ELF-1 (cell line): ENCODE measurements at regions not wholly inside any gene's neighbourhood (a gene's known extent, or its start where the extent isn't known, plus 50 kb on each side); places are given as distances from the start of the nearest gene placed in this dataset.
"Not testable (repeated sequence)": the region's sequence is repeated elsewhere in the genome, so short reads cannot be mapped to it uniquely, and the experiment has no call there.

Source experiments
- DNase-seq: peaks from one replicate; pipeline ENCODE4 v3.0.0-alpha.2; 2016; ENCODE audit warnings: low read depth, low spot score

DNA sequence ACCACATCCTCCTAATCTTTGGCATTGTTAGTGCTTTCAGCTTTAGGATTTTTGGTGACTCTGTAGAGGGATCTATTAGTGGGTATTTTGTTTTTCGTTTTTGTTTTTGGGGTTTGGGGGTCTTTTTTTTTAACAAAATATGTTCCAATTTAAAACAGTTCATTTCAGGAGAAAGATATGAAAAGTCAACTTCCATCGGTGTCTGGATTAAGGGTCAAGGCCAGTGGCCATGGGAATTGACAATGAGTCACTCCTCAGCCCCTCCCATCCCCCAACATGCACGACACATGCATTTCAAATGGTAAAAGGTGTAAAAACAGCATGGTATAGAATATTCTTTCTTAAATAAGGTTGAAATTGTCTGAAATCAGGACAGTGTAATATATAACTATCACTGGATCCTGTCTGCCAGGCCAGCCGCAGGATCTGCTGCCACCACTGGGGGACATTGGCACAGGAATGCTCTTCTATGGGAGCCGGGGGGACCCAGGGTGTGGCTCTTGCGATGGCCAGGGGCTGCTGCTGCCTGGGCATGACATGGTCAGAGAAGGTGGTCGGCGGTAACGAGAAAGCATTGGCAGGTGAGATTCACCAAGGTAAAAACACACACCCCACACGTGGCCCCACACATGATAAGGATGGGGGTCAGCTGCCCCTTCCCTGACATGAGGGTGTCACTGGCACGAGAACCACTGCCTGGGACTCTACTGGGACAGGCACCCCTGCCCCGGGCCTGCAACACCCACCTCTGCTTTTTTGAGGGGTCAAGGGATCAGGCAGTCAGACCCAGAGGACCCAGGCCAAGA lies 126.2 kb upstream of the KCTD7 start:
- no peak for DNase-seq

DNA sequence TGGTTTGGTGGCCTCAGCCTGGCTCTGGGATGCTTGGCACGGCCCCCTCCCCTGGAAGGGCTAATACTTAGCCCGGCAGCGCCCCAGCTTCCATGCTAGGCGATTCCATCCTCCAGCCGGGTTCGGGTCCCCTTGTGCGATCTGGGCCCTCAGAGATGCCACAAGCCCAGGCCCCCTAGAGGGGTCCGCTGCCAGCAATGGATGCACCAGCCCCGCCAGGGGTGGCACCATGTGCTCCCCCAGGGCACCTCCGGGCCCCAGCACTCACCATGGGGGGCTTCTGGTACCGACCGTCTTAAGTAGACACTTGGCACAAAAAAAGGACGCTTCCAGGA lies 125.7 kb upstream of the KCTD7 start:
- DNase-seq = no peak

DNA sequence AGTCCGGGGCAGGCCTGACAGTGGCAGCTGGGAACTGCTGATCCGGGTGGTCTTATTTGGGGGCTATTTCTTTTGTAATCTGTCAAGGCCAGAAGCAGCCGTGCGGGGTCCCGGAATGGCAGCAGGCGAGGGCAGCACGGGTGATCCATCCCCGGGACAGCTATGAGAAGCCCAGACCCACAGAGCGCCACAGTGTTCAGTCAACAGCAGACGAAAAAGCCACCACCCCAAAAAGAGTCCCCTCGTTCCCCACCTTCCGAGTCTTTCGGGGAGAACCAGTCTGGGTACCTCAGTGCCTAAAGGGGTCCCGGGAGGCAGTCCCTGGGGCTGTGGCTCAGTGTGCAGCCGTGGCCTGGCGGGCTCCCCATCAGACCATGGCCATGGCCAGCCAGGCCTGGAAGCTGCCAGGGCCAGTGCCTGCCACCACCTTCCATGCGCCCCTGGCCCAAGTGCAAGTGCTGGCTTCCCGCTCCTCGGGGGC lies 125.1 kb upstream of the KCTD7 start:
- DNase-seq = no peak

DNA sequence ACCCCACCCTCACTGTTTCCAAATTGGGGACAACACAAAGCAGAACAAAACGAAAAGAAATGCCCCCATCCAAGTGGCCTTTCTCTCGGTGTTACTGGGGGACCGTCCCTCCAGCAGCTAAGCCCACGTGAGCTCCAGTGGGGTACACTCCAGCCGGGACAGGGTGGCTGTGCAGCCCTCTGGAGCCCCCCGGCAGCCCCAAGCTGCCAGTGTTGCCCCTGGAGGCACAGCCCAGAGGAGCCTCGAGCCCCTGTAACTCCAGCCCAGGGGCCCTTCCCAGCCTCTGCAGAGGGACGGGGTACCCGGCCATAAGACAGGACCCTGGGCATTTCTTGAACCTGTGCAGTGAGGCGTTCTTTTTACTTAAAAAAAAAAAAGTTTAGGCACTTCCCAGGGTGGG lies 124.5 kb upstream of the KCTD7 start:
- no peak for DNase-seq

DNA sequence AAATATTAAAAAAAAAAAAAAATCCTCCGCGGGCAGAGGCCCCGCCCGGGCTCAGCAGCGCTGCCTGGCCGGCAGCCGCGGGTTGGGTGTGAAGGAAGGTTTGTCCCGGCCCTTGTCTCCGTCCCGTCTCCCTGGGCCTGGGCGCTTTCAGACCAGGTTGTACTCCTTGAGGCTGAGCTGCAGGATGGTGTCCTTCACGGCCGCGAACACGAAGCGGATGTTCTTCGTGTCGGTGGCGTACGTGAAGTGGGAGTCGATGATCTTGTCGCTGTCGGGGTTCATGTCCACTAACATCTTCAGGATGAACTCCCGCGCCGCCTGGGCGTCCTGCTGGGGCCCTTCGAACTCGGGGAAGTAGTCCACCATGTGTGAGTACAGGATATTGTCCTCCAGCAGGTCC lies 123.7 kb upstream of the KCTD7 start:
- DNase-seq = no peak

DNA sequence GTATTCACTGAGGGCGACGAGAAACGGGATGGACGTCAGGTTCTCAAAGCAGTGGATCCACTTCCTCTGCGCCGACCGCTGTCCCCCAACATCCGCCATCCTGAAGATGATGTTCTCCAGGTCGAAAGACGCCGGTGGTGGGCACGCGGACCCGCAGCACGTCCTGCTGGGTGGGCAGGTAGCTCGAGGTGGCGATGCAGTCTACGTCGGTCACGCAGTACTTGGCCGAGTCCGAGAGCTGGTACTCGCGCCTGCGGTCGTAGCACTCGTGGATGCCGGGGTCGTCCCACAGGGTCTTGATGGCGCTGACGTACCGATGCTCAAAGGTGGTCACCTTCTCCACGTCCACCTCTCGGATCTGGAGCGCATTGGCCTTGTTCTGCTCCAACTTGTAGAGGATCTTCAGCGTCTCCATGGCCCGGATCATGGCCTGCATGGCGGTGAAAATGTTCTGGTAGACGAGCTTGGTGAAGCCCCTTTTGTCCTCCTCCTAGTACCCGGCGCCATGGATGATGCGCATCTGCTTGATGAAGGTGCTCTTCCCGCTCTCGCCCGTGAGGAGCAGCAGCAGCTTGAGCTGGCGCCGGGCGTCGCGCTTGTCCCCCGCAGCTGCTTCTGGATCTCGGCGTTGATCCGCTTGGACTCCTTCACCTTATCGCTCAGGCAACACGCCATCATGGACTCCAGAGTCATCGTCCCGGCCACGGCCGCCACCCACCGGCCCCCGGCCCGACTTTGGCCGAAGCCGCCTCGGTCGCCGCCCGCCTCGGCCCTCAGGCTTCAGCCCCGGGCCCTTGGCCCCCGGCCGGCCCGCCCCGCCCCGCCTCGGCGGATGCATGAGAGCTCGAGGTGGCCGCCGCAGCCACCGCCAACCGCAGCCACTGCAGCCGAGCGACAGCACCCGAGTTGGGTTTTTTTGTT lies 122.9 kb upstream of the KCTD7 start:
- DNase-seq = peak; percentile 55

DNA sequence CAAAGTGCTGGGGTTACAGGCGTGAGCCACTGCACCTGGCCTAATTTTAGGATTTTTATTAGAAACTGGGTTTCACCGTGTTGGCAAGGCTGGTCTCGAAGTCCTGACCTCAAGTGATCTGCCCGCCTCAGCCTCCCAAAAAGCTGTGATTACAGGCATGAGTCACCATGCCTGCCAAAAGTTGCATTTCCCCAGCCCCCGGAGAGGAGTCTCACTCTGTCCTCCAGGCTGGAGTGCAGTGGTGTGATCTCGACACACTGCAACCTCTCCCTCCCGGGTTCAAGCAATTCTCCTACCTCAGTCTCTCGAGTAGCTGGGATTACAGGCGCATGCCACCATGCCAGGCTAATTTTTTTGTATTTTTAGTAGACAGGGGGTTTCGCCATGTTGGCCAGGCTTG lies 122.0 kb upstream of the KCTD7 start:
- DNase-seq = not testable (repeated sequence)

DNA sequence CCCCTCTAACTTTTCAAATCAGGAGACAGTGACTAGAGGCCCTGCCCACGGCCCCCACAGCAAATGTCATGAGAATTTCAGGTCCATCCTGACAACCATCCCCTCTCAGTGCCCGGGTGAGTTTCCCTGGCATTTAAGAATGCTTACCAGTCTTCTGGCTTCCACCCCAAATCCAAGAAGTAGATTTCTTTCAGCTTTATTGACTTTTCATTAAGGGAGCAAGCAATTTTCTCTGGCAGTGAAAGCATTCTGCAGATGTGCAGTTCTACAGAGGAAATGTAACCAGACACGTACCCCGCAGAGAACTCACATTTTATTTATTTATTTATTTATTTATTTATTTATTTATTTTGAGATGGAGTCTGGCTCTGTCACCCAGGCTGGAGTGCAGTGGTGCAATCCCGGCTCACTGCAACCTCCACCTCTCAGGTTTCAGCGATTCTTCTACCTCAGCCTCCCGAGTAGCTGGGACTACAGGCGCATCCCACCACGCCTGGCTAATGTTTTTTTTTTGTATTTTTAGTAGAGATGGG lies 120.9 kb upstream of the KCTD7 start:
- no peak for DNase-seq

DNA sequence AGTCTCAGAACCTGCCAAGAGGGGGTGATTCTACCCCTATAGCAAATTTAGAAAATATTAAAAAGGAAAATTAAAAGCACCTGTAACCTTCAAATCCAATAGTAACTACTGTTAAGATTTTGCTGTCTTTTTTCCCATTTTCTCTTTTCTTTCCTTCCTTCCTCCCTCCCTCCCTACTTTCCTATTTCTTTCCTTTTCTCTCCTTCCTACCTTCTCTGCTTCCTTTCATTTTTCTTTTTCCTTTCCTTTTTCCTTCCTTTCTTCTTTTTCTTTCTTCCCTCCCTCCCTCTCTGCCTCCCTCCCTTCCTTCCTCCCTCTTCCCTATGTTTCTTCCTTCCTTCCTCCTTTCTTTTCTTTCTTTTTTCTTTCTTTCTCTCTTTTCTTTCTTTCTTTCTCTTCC lies 120.2 kb upstream of the KCTD7 start:
- DNase-seq = no peak

DNA sequence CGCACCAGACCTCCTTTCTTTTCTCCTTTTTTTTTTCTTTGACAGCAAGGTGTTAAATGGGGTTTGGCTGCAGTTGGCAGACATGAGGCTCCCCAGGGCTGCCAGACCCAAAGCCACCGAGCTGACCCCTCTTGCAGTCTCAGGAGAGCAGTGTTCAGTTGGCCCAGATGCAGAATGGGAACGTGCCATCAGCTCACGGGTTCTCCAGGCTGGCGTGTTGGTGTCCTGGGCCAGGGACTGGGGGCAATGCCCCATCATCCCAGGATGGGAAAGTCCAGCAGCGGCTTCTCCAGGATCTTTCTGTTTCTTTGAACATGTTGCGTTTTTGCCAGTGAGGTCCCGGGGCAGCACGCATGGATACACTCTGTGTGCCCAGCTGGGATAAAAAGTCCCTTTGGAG lies 114.6 kb upstream of the KCTD7 start:
- no peak for DNase-seq

DNA sequence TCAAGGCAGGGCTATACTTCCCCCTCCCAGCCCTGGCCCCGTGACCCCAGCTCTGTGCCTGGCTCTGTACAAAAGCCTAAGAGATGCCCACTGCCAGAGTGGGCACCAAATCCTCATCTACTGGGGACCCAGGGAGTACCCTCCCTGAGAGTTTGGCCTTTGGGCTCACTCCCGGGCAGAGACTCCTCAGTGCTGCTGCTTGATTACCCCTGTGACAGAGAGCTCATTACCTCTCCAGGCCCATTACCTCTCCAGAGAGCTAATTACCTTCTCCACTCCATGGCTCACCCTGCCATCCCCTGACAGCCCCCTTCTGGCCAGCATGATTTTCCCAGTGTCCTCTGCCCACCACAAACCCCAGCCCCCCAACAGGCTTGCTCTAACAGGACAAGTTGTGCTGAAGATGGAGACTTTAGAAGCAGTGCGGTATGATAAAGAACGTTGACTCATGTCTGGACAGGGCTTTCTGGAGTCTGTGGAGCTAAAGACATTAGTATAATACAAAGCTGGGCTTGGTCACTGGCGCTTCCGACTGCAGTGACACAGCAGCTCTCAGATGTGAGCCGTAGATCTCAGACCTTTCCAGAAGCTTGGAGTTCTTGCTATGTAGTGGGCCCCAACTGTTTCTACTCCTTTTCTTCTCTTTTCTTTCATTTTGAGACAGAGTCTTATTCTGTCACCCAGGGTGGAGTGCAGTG lies 111.3 kb upstream of the KCTD7 start:
- no peak for DNase-seq

DNA sequence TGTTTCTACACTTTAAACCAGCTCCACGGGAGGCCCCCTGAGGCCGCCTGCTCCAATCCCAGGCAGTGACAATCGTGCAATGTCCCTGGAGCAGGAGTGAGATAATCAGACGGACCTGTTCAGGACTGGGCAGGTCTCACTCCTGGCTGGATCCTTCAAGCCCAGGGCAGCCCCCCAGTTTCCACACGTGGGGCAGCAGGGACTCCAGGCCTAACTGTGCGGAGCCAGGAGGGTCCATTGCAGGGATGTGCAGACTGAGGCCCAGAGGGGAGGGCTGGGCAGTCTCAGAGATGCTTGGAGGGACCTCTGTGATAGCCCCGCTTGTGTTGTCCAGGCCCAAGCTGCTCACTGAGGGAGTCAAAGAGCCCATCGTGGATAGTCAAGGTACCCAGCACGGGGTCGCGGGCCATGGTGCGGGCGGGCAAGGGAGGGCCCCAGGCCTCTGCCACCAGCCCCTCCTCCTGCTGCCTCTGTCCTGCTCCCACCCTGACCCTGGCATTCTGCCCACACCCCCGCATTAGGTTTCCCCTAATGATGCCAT lies 110.5 kb upstream of the KCTD7 start:
- peak; percentile 64 for DNase-seq

DNA sequence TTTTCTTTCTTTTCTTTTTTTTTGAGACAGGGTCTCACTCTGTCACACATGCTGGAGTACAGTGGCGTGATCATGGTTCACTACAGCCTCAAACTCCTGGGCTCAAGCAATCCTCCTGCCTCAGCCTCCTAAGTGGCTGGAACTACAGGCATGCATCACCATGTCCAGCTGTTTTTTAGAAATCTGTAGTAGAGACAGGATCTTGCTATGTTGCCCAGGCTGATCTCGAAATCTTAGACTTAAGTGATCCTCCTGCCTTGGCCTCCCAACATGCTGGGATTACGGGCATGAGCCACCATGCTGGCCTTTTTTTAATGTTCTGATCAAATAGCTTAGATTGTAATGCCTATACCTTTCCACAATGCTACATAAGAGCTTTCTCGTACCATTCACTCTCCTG lies 107.0 kb upstream of the KCTD7 start:
- DNase-seq = no peak

DNA sequence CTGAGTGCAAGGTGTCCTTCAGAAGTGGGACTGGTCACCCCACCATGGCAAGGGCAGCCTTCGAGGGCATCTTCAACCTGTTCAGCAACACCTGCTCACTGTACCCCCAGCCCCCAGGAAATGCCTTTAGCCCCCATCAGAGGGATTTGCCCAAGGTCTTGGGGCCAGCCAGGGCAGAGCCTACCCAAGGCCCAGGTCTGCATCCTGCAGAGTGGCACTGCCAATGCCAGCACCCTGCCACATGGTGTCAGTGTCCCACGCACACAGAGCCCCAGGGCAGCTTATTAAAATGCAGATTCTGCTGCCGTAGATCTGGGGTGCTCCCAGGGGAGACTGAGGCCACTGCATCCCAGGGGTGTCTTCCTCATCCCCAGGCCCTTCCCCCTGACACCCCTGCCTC lies 106.2 kb upstream of the KCTD7 start:
- no peak for DNase-seq

DNA sequence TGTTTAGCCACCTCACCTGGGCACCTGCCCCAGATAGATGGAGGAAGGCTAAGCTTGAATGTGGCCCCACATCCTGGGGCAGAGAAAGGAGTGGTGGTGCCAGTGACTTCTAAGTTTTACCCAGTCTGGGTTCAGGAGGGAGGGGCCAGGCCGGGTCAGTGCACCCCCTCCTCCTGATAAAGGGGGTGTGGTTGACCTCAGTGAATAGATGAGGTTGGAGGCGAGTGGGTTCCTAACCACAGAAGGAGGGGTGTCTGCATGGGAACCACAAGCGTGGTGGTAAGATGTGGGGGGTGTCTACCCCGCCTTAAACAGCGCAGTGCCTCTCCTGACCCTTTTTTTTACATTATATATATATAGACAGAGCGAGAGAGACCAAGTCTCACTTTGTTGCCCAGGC lies 105.3 kb upstream of the KCTD7 start:
- DNase-seq = no peak

DNA sequence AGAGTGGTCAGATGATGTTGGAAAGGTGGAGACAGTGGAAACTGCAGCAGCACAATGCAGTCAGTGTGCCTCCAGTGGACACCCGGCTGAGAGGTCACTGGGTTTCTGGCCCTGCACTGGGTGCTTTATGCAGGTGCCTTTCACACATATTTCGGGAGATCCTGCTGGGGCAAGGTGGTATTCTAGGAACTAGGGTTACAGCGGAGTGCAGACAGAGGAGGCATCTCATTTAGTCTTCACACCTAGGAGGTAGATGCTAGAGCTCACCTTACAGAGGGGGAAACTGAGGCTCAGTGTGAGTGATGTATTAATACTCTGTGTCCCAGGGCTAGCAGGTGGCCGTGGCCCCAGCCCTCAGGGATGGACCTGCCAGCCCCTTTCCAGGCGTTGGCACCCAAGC lies 103.9 kb upstream of the KCTD7 start:
- no peak for DNase-seq

DNA sequence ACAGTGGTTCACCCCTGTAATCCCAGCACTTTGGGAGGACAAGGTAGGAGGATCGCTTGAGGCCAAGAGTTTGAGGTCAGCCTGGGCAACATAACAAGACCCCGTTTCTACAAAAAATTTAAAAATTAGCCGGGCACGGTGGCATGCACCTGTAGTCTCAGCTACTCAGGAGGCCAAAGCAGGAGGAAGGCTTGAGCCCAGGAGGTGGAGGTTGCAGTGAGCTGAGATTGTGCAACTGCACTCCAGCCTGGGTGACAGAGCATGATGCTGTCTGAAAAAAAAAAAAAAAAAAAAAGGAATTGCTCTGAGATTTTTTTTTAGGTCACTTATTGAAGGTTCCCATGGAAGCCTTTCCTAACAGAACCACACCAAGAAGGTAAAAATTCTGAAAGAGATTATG lies 101.9 kb upstream of the KCTD7 start:
- DNase-seq = not testable (repeated sequence)

DNA sequence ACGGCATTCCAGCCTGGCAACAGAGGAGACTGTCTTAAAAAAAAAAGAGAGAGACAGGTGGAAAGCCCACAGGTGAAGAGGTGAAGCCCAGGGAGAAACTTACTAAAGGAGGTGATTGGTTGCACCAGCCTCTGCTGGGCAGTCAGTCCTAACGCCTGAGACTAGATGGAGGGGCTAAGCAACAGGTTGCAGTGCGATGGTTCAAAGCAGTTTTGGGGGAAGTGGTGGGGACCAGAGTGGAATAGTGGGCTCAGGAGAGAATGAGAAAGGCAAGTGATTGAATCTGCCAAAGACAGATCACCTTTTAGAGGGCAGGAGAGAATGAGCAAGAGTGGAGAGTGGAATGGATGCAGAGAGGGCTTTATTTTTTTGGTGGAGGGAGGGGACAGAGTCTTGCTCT lies 100.0 kb upstream of the KCTD7 start:
- no peak for DNase-seq

DNA sequence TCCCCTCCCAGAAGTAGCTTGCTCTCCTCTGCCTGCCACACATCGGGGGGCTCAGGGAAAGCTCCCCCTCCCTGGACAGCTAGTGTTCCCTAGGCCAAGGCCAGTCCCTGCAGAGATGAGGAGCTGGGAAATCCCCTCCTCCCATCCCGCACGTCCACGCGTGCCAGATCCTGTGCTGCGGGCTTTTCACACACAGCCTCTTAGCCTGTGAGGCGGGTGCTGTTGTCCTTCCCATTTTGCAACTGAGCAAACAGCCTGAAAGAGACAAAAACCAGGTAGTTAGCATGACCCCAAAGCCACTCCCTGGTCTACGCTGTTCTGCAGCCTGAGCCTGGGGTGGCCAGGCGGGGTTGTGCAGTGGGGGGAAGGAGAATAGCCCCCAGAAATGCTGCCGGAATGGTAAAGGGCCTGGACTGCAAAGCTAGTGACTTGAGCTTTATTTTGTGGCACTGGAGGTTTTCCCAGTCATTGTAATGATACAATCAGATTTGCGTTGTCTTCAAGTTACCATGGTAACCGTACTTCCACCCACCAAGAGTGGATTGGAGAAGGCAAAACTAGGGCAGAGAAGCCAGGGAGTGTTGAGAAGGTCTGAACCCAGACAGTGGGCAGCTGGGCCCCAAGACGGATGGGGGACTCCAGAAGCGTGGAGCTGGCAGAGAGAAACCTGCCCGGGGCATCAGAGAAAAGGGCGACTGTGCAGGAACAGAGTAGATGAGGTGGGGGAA lies 98.6 kb upstream of the KCTD7 start:
- DNase-seq = no peak

DNA sequence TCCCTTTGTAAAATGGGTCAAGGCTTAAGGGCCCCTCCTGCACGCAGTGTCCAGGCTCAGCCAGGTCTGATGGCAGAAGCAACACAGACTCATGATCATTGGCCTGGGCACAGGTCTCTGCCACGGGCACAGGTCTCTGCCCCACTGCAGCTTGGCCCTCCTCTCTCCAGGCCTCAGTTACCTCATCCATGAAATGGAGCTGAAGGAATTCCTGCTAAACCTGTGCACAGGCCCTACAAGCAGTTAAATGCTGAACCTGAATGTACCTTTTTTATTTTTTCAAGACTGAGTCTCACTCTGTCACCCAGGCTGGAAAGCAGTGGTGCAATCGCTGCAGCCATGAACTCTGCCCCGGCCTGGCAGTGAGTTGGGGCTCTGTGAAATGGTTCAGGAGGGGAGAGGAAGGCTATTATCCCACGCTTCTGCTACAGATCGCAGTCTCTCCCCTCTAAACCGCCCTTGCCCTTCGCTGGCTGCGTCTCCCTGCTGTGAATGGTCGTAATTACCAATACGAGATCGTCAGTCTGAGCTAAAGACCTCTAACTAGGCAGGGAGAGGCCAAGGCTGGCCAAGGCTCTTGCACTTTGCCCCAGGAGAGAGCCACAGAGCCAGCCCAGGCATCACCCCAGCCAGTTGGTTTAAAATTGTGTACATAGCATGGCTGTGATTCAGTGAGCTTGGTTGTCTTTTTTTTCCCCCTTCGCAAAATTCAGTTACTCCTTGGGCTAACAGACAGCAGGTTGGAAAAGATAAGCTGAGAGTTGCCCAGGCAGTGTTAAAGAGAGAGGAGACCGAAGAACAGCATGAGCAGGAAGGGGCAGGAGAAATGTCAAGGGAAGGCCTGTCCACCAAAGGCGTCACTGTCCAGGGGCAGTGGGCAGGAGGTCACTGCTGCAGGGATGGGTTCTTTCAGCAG lies 93.0 kb upstream of the KCTD7 start:
- no peak for DNase-seq
